ENCODE measurements at regions not wholly inside any gene's neighbourhood (a gene's known extent, or its start where the extent isn't known, plus 50 kb on each side); places are given as distances from the start of the nearest gene placed in this dataset.

GRCh38 chr5:74294231-74294705, 346.3 kb downstream of the ENC1 start:
- TF ChIP-seq CTCF (conservative IDR thresholded peaks at IDR 0.05; ENCODE audit: low read depth, low read length) (no peak), EZH2 (IDR thresholded peaks at IDR 0.05; ENCODE audit: low read length, unreplicated experiment) (no peak), EZH2phosphoT487 (IDR thresholded peaks at IDR 0.05; ENCODE audit: borderline replicate concordance, low read length) (no peak)
